Hematopoietic multipotent progenitor cell treated with erythropoietin and hydrocortisone succinate and interleukin-3 and kit ligand, for 8 days (in vitro differentiated cells): ENCODE measurements at regions not wholly inside any gene's neighbourhood (a gene's known extent, or its start where the extent isn't known, plus 50 kb on each side); places are given as distances from the start of the nearest gene placed in this dataset.
"Not testable (repeated sequence)": the region's sequence is repeated elsewhere in the genome, so short reads cannot be mapped to it uniquely, and the experiment has no call there.

Experiments used
- DNase-seq: peaks from one replicate; pipeline ENCODE4 v3.0.0-alpha.2; 2015

- DNase-seq: no peak
Observed at GRCh38 chr19:28457620-28458019, 755.3 kb downstream of the UQCRFS1 start.

GRCh38 chr19:28456708-28457320 is 756.1 kb downstream of the UQCRFS1 start:
- no peak for DNase-seq

GRCh38 chr19:28456252-28456651 is 756.7 kb downstream of the UQCRFS1 start:
- DNase-seq: no peak

- DNase-seq: no peak
Observed at GRCh38 chr19:28454083-28454482, 758.9 kb downstream of the UQCRFS1 start.

GRCh38 chr19:28453420-28453819 is 759.5 kb downstream of the UQCRFS1 start:
- no peak for DNase-seq

- no peak for DNase-seq
Observed at GRCh38 chr19:28449803-28450202, 763.1 kb downstream of the UQCRFS1 start.

GRCh38 chr19:28446511-28446910 is 766.4 kb downstream of the UQCRFS1 start:
- no peak for DNase-seq

GRCh38 chr19:28445826-28446225 is 767.1 kb downstream of the UQCRFS1 start:
- DNase-seq: no peak

- DNase-seq: no peak
Observed at GRCh38 chr19:28444362-28444761, 768.6 kb downstream of the UQCRFS1 start.

- DNase-seq: no peak
Observed at GRCh38 chr19:28443361-28443760, 769.6 kb downstream of the UQCRFS1 start.

GRCh38 chr19:28437390-28438346 is 775.3 kb downstream of the UQCRFS1 start:
- DNase-seq: no peak

GRCh38 chr19:28436320-28436719 is 776.6 kb downstream of the UQCRFS1 start:
- DNase-seq: no peak

GRCh38 chr19:28435551-28436271 is 777.2 kb downstream of the UQCRFS1 start:
- no peak for DNase-seq

- not testable (repeated sequence) for DNase-seq
Observed at GRCh38 chr19:28434794-28435193, 778.2 kb downstream of the UQCRFS1 start.

- not testable (repeated sequence) for DNase-seq
Observed at GRCh38 chr19:28434365-28434764, 778.6 kb downstream of the UQCRFS1 start.

GRCh38 chr19:28433166-28433565 is 779.8 kb downstream of the UQCRFS1 start:
- DNase-seq: not testable (repeated sequence)

GRCh38 chr19:28430214-28430613 is 782.7 kb downstream of the UQCRFS1 start:
- no peak for DNase-seq

GRCh38 chr19:28429356-28429755 is 783.6 kb downstream of the UQCRFS1 start:
- no peak for DNase-seq

GRCh38 chr19:28428663-28429348 is 784.1 kb downstream of the UQCRFS1 start:
- no peak for DNase-seq

- no peak for DNase-seq
Observed at GRCh38 chr19:28427376-28428083, 785.4 kb downstream of the UQCRFS1 start.

GRCh38 chr19:28426730-28427225 is 786.2 kb downstream of the UQCRFS1 start:
- no peak for DNase-seq
